Endodermal cell (in vitro differentiated cells): ENCODE measurements at regions not wholly inside any gene's neighbourhood (a gene's known extent, or its start where the extent isn't known, plus 50 kb on each side); places are given as distances from the start of the nearest gene placed in this dataset.

ENCODE experiments used
- DNase-seq: peaks from one replicate; pipeline ENCODE4 v3.0.0-alpha.2; 2017
- H3K27ac ChIP-seq: 2 replicates; pipeline ENCODE4 v1.5.1; 2013; ENCODE audit warnings: mild to moderate bottlenecking, low read depth, low read length, moderate library complexity
- H3K27me3 ChIP-seq: 2 replicates; pipeline ENCODE4 v1.6.1; 2013; ENCODE audit warnings: mild to moderate bottlenecking, low read length, moderate library complexity; ENCODE audit not compliant: insufficient read depth, control insufficient read depth, poor library complexity, severe bottlenecking
- H3K36me3 ChIP-seq: 2 replicates; pipeline ENCODE4 v1.7.0; 2013; ENCODE audit warnings: mild to moderate bottlenecking, low read length, moderate library complexity; ENCODE audit not compliant: control insufficient read depth, insufficient read depth
- H3K4me1 ChIP-seq: one replicate; pipeline ENCODE4 v1.7.0; 2013; ENCODE audit warnings: low read length; ENCODE audit not compliant: control insufficient read depth, insufficient read depth
- H3K4me3 ChIP-seq: 2 replicates; pipeline ENCODE4 v1.5.1; 2013; ENCODE audit warnings: mild to moderate bottlenecking, low read length, moderate library complexity
- H3K9ac ChIP-seq: 2 replicates; pipeline ENCODE4 v1.6.1; 2013; ENCODE audit warnings: mild to moderate bottlenecking, low read length, moderate library complexity; ENCODE audit not compliant: poor library complexity, severe bottlenecking; ENCODE audit errors: extremely low read depth
- H3K9me3 ChIP-seq: 2 replicates; pipeline ENCODE4 v1.6.1; 2013; ENCODE audit warnings: mild to moderate bottlenecking, low read length, moderate library complexity; ENCODE audit not compliant: control insufficient read depth
- H3K27ac Mint-ChIP-seq: 2 replicates; pipeline ENCODE4 v1.8.0; 2020; ENCODE audit warnings: mixed read lengths
- H3K27me3 Mint-ChIP-seq: 2 replicates; pipeline ENCODE4 v1.8.0; 2021; ENCODE audit warnings: mild to moderate bottlenecking, mixed read lengths; ENCODE audit not compliant: insufficient read depth
- H3K36me3 Mint-ChIP-seq: 2 replicates; pipeline ENCODE4 v1.8.0; 2020; ENCODE audit warnings: low read depth, mixed read lengths
- H3K4me1 Mint-ChIP-seq: 2 replicates; pipeline ENCODE4 v1.8.0; 2020; ENCODE audit warnings: mixed read lengths
- H3K4me3 Mint-ChIP-seq: 2 replicates; pipeline ENCODE4 v1.8.0; 2020; ENCODE audit warnings: mild to moderate bottlenecking, moderate library complexity, mixed read lengths
- H3K9me3 Mint-ChIP-seq: 2 replicates; pipeline ENCODE4 v1.8.0; 2020; ENCODE audit warnings: mild to moderate bottlenecking, mixed read lengths
- CTCF ChIP-seq: fragments of 200-600 bp; sonication (generic); conservative IDR thresholded peaks from 2 replicates; pipeline ENCODE4 v1.5.0; 2021; ENCODE audit warnings: antibody characterized with exemption, mild to moderate bottlenecking
- WGBS, 2 experiments: methylation state at CpG; one replicate each; pipeline versions ENCODE4 v1.1.5 to v1.1.7; 2013; ENCODE audit warnings: missing lambda C conversion rate in 2 of 2, mixed read lengths in 1 of 2; ENCODE audit not compliant: insufficient coverage in 1 of 2, insufficient read length in 1 of 2; 5-methylcytosine and 5-hydroxymethylcytosine counted together

DNA sequence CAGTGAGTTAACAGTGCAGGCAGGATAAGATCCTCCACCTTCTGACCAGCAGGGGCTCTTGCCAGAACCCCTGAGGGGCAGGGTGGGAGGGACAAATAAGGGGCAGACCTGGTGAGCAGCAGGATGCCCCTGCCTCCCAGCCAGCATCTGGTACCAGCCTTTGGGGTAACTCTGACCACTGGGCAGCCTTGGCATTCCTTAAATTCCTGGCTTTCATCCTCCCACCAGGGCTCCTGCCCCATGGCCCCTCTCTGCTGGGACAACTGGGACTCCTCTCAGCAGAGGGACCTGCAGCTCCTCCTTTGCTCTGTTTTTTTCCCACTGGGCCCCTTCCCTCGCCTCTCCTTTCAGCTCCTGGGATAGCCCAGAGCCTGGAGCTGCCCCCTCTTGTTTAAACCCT is 98.0 kb upstream of the CD82 start:
- WGBS, 2 experiments: 40 to 88% methylated on average over 1 of the region's 1 CpG

GRCh38 chr11:44467931-44468330 is 97.5 kb upstream of the CD82 start:
- Mint-ChIP-seq H3K9me3 (peaks cover 28% of the 10 kb centered on the region), H3K4me3 (no peak overlapping the region), H3K27me3 (peaks cover 25% of the 10 kb centered on the region), H3K36me3 (no peaks in the 10 kb centered on the region), H3K27ac (no peak overlapping the region), H3K4me1 (peaks cover 6% of the 10 kb centered on the region)
- H3K4me3 ChIP-seq: no peak overlapping the region
- no peak for TF ChIP-seq CTCF
- no peaks in the 10 kb centered on the region for H3K36me3 ChIP-seq
- no peak overlapping the region for H3K27ac ChIP-seq
- DNase-seq: no peak
- H3K9me3 ChIP-seq: peaks cover 12% of the 10 kb centered on the region
- H3K4me1 ChIP-seq: peaks cover 3% of the 10 kb centered on the region
- H3K27me3 ChIP-seq: peaks cover 11% of the 10 kb centered on the region
- no peak overlapping the region for H3K9ac ChIP-seq
- WGBS, 2 experiments: 63 to 77% methylated on average over 2 to 5 of the region's 5 CpGs

More for the DNA sequence above, 98.0 kb upstream of the CD82 start:
- H3K9ac ChIP-seq: no peak overlapping the region
- Mint-ChIP-seq H3K4me3 (no peak overlapping the region), H3K36me3 (no peaks in the 10 kb centered on the region), H3K27me3 (peaks cover 24% of the 10 kb centered on the region), H3K9me3 (peaks cover 28% of the 10 kb centered on the region), H3K4me1 (peaks cover 3% of the 10 kb centered on the region), H3K27ac (no peak overlapping the region)
- no peak for TF ChIP-seq CTCF
- H3K36me3 ChIP-seq: no peaks in the 10 kb centered on the region
- peak; percentile 83 for DNase-seq
- H3K27ac ChIP-seq: no peak overlapping the region
- H3K4me1 ChIP-seq: no peaks in the 10 kb centered on the region
- H3K9me3 ChIP-seq: peaks cover 12% of the 10 kb centered on the region
- no peak overlapping the region for H3K4me3 ChIP-seq
- H3K27me3 ChIP-seq: peaks cover 11% of the 10 kb centered on the region

DNA sequence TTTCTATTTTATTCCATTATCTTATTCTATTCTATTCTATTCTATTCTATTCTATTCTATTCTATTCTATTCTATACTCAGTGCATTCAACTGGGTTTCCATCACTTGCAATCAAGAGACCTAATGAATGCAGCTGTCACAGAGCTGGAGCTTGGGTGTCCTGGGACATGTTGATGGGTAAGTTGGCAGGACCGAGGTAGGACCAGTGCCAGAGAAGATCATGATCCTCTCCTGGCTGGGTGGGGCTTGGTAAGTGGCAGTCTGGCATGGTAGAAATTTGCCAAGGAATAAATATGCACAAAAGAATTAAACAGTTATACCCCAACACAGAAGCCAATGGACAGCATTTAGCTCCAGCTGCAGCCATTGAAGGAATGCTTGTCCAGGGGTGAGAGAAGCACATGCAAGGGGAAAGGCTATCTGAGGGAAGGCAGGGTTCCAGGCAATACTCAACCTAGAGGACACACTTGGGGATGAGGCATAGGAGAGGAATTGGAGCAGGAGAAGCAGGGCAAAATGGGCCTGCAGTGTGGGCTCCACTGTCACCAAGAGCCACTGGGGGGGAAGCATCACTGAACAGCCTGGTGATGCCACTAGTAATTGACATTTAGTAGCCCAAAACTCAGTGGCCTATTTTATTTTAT is 97.0 kb upstream of the CD82 start:
- Histone ChIP-seq H3K4me3 (no peak overlapping the region), H3K36me3 (no peaks in the 10 kb centered on the region), H3K9ac (no peak overlapping the region), H3K9me3 (peaks cover 12% of the 10 kb centered on the region), H3K27me3 (peaks cover 11% of the 10 kb centered on the region), H3K27ac (no peak overlapping the region), H3K4me1 (peaks cover 3% of the 10 kb centered on the region)
- no peak overlapping the region for H3K27ac Mint-ChIP-seq
- 92 to 100% methylated on average over 1 of the region's 1 CpG for WGBS, 2 experiments
- H3K27me3 Mint-ChIP-seq: peaks cover 29% of the 10 kb centered on the region
- peaks cover 10% of the 10 kb centered on the region for H3K4me1 Mint-ChIP-seq
- peaks cover 26% of the 10 kb centered on the region for H3K9me3 Mint-ChIP-seq
- TF ChIP-seq CTCF: no peak
- no peak for DNase-seq
- no peak overlapping the region for H3K4me3 Mint-ChIP-seq
- no peaks in the 10 kb centered on the region for H3K36me3 Mint-ChIP-seq
